IMR-90 (cell line): ENCODE measurements at regions not wholly inside any gene's neighbourhood (a gene's known extent, or its start where the extent isn't known, plus 50 kb on each side); places are given as distances from the start of the nearest gene placed in this dataset.

Source experiments
- ATAC-seq: fragments of 200-7000 bp; cut with Tn5 transposase; 2 replicates; pipeline ENCODE4 v1.9.1; 2020; ENCODE audit warnings: low read depth, mild to moderate bottlenecking, moderate library complexity
- BruUV-seq: library from RNA; stranded (reverse); fragments of 400-500 nt; replicated peaks from 2 replicates; lab custom pipeline; 2021; lab: Mats Ljungman, UMichigan
- CTCF ChIA-PET: fragments of 300-600 bp; formaldehyde crosslinking; extraction: SDS; loops from one replicate; lab custom pipeline; 2021; ENCODE audit warnings: antibody characterized with exemption; lab: Yijun Ruan, JAX
- POLR2A ChIA-PET: fragments of 300-600 bp; sonication (Branson Sonifier 250); formaldehyde crosslinking; loops from one replicate; lab custom pipeline; 2022; ENCODE audit warnings: antibody characterized with exemption; ENCODE audit not compliant: unreplicated experiment; lab: Charles Lee
- DNase-seq: peaks from one replicate; pipeline ENCODE4 v3.0.0; 2013
- H2AFZ ChIP-seq: replicated peaks from 2 replicates; pipeline ENCODE3; 2013; ENCODE audit warnings: low read length, mild to moderate bottlenecking; ENCODE audit not compliant: poor library complexity
- H2AK5ac ChIP-seq: 2 replicates; pipeline ENCODE4 v1.6.1; 2013; ENCODE audit warnings: low read depth, low read length, inconsistent platforms
- H2AK9ac ChIP-seq: replicated peaks from 2 replicates; pipeline ENCODE3; 2013; ENCODE audit warnings: mild to moderate bottlenecking, low read depth, low read length, moderate library complexity; ENCODE audit not compliant: poor library complexity
- H2BK120ac ChIP-seq: 2 replicates; pipeline ENCODE4 v1.6.1; 2013; ENCODE audit warnings: low read depth, low read length, inconsistent platforms
- H2BK15ac ChIP-seq: 3 replicates; pipeline ENCODE4 v1.6.1; 2013; ENCODE audit warnings: low read depth, low read length, inconsistent platforms
- H2BK20ac ChIP-seq: 2 replicates; pipeline ENCODE4 v1.6.1; 2013; ENCODE audit warnings: low read depth, mild to moderate bottlenecking, inconsistent platforms, low read length, moderate library complexity
- H2BK5ac ChIP-seq: 2 replicates; pipeline ENCODE4 v1.6.1; 2013; ENCODE audit warnings: mild to moderate bottlenecking, low read depth, low read length, inconsistent platforms; ENCODE audit not compliant: poor library complexity, severe bottlenecking
- H3K14ac ChIP-seq: replicated peaks from 2 replicates; pipeline ENCODE4 v1.6.1; 2013; ENCODE audit warnings: low read depth, low read length, inconsistent platforms
- H3K18ac ChIP-seq: 2 replicates; pipeline ENCODE4 v1.6.1; 2013; ENCODE audit warnings: low read depth, low read length, control low read depth
- H3K23ac ChIP-seq: 2 replicates; pipeline ENCODE4 v1.6.1; 2013; ENCODE audit warnings: low read depth, low read length, inconsistent platforms
- H3K27ac ChIP-seq: 2 replicates; pipeline ENCODE4 v1.5.1; 2013; ENCODE audit warnings: mild to moderate bottlenecking, control low read depth, low read length; ENCODE audit not compliant: insufficient read depth
- H3K27me3 ChIP-seq: 2 replicates; pipeline ENCODE4 v1.6.1; 2013; ENCODE audit warnings: low read length; ENCODE audit not compliant: control insufficient read depth, insufficient read depth
- H3K36me3 ChIP-seq: 2 replicates; pipeline ENCODE4 v1.6.1; 2013; ENCODE audit warnings: low read length, mixed read lengths; ENCODE audit not compliant: control insufficient read depth, insufficient read depth
- H3K4ac ChIP-seq: 2 replicates; pipeline ENCODE4 v1.6.1; 2013; ENCODE audit warnings: low read depth, low read length, inconsistent platforms
- H3K4me1 ChIP-seq: 2 replicates; pipeline ENCODE4 v1.6.1; 2013; ENCODE audit warnings: low read length, mixed read lengths; ENCODE audit not compliant: control insufficient read depth, insufficient read depth
- H3K4me2 ChIP-seq: 2 replicates; pipeline ENCODE4 v1.6.1; 2013; ENCODE audit warnings: low read depth, mild to moderate bottlenecking, control low read depth, low read length, moderate library complexity
- H3K4me3 ChIP-seq: 2 replicates; pipeline ENCODE4 v1.5.1; 2013; ENCODE audit warnings: low read depth, mild to moderate bottlenecking, control low read depth, low read length, moderate library complexity; ENCODE audit not compliant: insufficient read depth
- H3K56ac ChIP-seq: 2 replicates; pipeline ENCODE4 v1.6.1; 2013; ENCODE audit warnings: low read length, inconsistent platforms; ENCODE audit not compliant: insufficient read depth; ENCODE audit errors: extremely low read depth
- H3K79me1 ChIP-seq, 2 experiments: 2 replicates each; pipeline ENCODE4 v1.6.1; 2013; ENCODE audit warnings: low read length in 2 of 2, inconsistent platforms in 1 of 2, low read depth in 1 of 2
- H3K9ac ChIP-seq: 2 replicates; pipeline ENCODE4 v1.6.1; 2013; ENCODE audit warnings: low read depth, low read length, control low read depth
- H3K9me1 ChIP-seq: 2 replicates; pipeline ENCODE4 v1.6.1; 2013; ENCODE audit warnings: low read length, inconsistent platforms; ENCODE audit not compliant: insufficient read depth
- H3K9me3 ChIP-seq: 2 replicates; pipeline ENCODE4 v1.6.1; 2013; ENCODE audit warnings: low read length; ENCODE audit not compliant: control insufficient read depth, insufficient read depth
- H4K20me1 ChIP-seq: 2 replicates; pipeline ENCODE4 v1.6.1; 2013; ENCODE audit warnings: low read length, inconsistent platforms; ENCODE audit not compliant: insufficient read depth
- H4K5ac ChIP-seq: 2 replicates; pipeline ENCODE4 v1.6.1; 2013; ENCODE audit warnings: mild to moderate bottlenecking, low read depth, low read length, control low read depth
- H4K8ac ChIP-seq, 2 experiments: 2 replicates each; pipeline ENCODE4 v1.6.1; 2013; ENCODE audit warnings: low read depth in 2 of 2, low read length in 2 of 2, control low read depth in 1 of 2, inconsistent platforms in 1 of 2
- H4K91ac ChIP-seq: 2 replicates; pipeline ENCODE4 v1.6.1; 2013; ENCODE audit warnings: low read depth, low read length, inconsistent platforms; ENCODE audit not compliant: insufficient read depth
- BHLHE40 ChIP-seq: fragments of 150-350 bp; IDR thresholded peaks from 2 replicates; pipeline ENCODE4 v1.6.1; 2016; ENCODE audit warnings: mild to moderate bottlenecking, low read depth, low read length
- CHD1 ChIP-seq: IDR thresholded peaks from 2 replicates; pipeline ENCODE4 v1.6.1; 2012; ENCODE audit warnings: low read depth, low read length, improper control_type of control experiment
- CTCF ChIP-seq: conservative IDR thresholded peaks from 2 replicates; pipeline ENCODE4 v1.5.1; 2012; ENCODE audit warnings: mild to moderate bottlenecking, low read depth, low read length, improper control_type of control experiment
- FOS ChIP-seq: fragments of 150-350 bp; IDR thresholded peaks from 2 replicates; pipeline ENCODE4 v1.6.1; 2016; ENCODE audit warnings: low read depth, low read length
- MAZ ChIP-seq: IDR thresholded peaks from 2 replicates; pipeline ENCODE4 v1.6.1; 2012; ENCODE audit warnings: low read depth, mild to moderate bottlenecking, low read length, improper control_type of control experiment, moderate library complexity, borderline replicate concordance
- MXI1 ChIP-seq: IDR thresholded peaks from 2 replicates; pipeline ENCODE4 v1.6.1; 2012; ENCODE audit warnings: low read depth, mild to moderate bottlenecking, low read length, moderate library complexity, borderline replicate concordance
- NFE2L2 ChIP-seq: fragments of 150-350 bp; IDR thresholded peaks from 2 replicates; pipeline ENCODE4 v1.6.1; 2016; ENCODE audit warnings: low read depth, mild to moderate bottlenecking, low read length
- POLR2A ChIP-seq: IDR thresholded peaks from 2 replicates; pipeline ENCODE4 v1.6.1; 2012; ENCODE audit warnings: mild to moderate bottlenecking, low read depth, low read length
- RCOR1 ChIP-seq: IDR thresholded peaks from 2 replicates; pipeline ENCODE4 v1.6.1; 2012; ENCODE audit warnings: mild to moderate bottlenecking, low read length, improper control_type of control experiment; ENCODE audit not compliant: insufficient replicate concordance
- RFX5 ChIP-seq: IDR thresholded peaks from 2 replicates; pipeline ENCODE4 v1.8.0; 2012; ENCODE audit warnings: low read depth, mild to moderate bottlenecking, low read length, moderate library complexity
- SMC3 ChIP-seq: fragments of 150-350 bp; IDR thresholded peaks from 2 replicates; pipeline ENCODE4 v1.6.1; 2016; ENCODE audit warnings: low read depth, mild to moderate bottlenecking, antibody characterized with exemption, low read length, moderate library complexity
- USF2 ChIP-seq: fragments of 150-350 bp; IDR thresholded peaks from 2 replicates; pipeline ENCODE4 v1.6.1; 2017; ENCODE audit warnings: mild to moderate bottlenecking, antibody characterized with exemption, low read length, low read depth
- WGBS, 2 experiments: methylation state at CpG; one replicate each; pipeline versions ENCODE4 v1.1.5 to v1.1.7; 2013; ENCODE audit warnings: missing lambda C conversion rate in 2 of 2; ENCODE audit not compliant: insufficient read length in 1 of 2; ENCODE audit errors: extremely low coverage in 2 of 2; 5-methylcytosine and 5-hydroxymethylcytosine counted together
- dilution Hi-C: fragments of 300-500 bp; cut with HindIII; formaldehyde crosslinking; loops from one replicate; pipeline ENCODE4 v1.14.3; 2018; ENCODE audit warnings: low sequenced_read_pairs; ENCODE audit not compliant: unreplicated experiment
- in situ Hi-C: fragments of 300-500 bp; cut with MboI; formaldehyde crosslinking; loops from 3 replicates; pipeline ENCODE4 v1.14.3; 2019; ENCODE audit warnings: low sequenced_read_pairs, inconsistent platforms, mixed read lengths
- intact Hi-C: fragments of 100-400 bp; cut with micrococcal nuclease; formaldehyde crosslinking; loops from 2 replicates; pipeline ENCODE4 v1.10.0; 2022

GRCh38 chr2:128817171-128817570, 498.5 kb upstream of the HS6ST1 start:
- H4K8ac ChIP-seq: no peak overlapping the region
- ChIA-PET CTCF (no interaction called here), POLR2A (no interaction called here)
- H3K56ac ChIP-seq: no peak overlapping the region
- intact Hi-C loops (no loop called here), in situ Hi-C loops (no loop called here), dilution Hi-C loops (no loop called here)
- H3K27me3 ChIP-seq: no peaks in the 10 kb centered on the region; the same call in 1 of the 2 replicates
- no peak overlapping the region for H3K4ac ChIP-seq
- no peak overlapping the region for H2AFZ ChIP-seq
- no peaks in the 10 kb centered on the region for H3K9me1 ChIP-seq
- no peak overlapping the region for H2BK5ac ChIP-seq
- no peak overlapping the region for H4K91ac ChIP-seq
- no peak overlapping the region for H3K14ac ChIP-seq
- H4K20me1 ChIP-seq: no peaks in the 10 kb centered on the region
- WGBS, 2 experiments: 23% methylated on average over 3 of the region's 5 CpGs; no CpG with 5 or more reads in 1 of the 2 experiments
- no peaks in the 10 kb centered on the region for H3K4me1 ChIP-seq
- H3K18ac ChIP-seq: no peak overlapping the region
- no peak overlapping the region for H3K9ac ChIP-seq
- no peak overlapping the region for H2AK5ac ChIP-seq
- no peak for TF ChIP-seq USF2
- TF ChIP-seq FOS: no peak
- no peak for TF ChIP-seq POLR2A
- TF ChIP-seq RFX5: no peak
- TF ChIP-seq MXI1: no peak
- no peak for TF ChIP-seq CHD1
- TF ChIP-seq BHLHE40: no peak
- no peak for TF ChIP-seq SMC3
- no peak for TF ChIP-seq RCOR1
- TF ChIP-seq MAZ: no peak
- TF ChIP-seq CTCF: no peak
- TF ChIP-seq NFE2L2: no peak
- no peak overlapping the region for H3K4me3 ChIP-seq
- H3K9me3 ChIP-seq: no peaks in the 10 kb centered on the region
- H2BK20ac ChIP-seq: no peak overlapping the region
- no peaks in the 10 kb centered on the region for H3K79me1 ChIP-seq
- no peak overlapping the region for H3K27ac ChIP-seq
- no peak overlapping the region for H2BK120ac ChIP-seq
- H3K4me2 ChIP-seq: no peak overlapping the region
- no peak overlapping the region for H3K23ac ChIP-seq
- no TSS peak for BruUV-seq
- H4K5ac ChIP-seq: no peak overlapping the region
- no peaks in the 10 kb centered on the region for H3K36me3 ChIP-seq
- no peak for ATAC-seq
- no peak overlapping the region for H2BK15ac ChIP-seq
- DNase-seq: no peak
- no peak overlapping the region for H2AK9ac ChIP-seq
